GM12872 (cell line): ENCODE measurements at regions not wholly inside any gene's neighbourhood (a gene's known extent, or its start where the extent isn't known, plus 50 kb on each side); places are given as distances from the start of the nearest gene placed in this dataset.

Experiments
- CTCF ChIP-seq: IDR thresholded peaks from 3 replicates; pipeline ENCODE4 v1.5.1; 2011; ENCODE audit warnings: low read depth, mild to moderate bottlenecking, low read length, moderate library complexity; ENCODE audit not compliant: insufficient read depth

DNA sequence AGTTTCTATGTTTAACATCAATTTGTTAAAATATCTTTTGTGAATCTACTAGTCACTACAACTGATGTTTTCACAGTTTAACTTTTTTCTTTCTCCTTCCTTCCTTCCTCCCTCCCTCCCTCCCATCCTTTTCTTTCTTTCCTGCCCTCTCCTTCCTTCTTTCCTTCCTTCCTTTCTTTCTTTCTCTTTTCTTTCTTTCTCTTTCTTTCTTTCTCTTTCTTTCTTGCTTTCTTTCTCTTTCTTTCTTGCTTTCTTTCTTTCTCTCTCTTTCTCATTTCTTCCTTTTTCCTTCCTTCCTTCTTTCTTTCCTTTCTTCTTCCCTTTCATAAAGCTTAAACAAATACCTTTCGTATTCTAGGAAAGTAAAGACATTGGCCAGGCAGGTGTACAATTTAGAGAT is 2083.0 kb upstream of the CELF4 start:
- no peak for TF ChIP-seq CTCF

DNA sequence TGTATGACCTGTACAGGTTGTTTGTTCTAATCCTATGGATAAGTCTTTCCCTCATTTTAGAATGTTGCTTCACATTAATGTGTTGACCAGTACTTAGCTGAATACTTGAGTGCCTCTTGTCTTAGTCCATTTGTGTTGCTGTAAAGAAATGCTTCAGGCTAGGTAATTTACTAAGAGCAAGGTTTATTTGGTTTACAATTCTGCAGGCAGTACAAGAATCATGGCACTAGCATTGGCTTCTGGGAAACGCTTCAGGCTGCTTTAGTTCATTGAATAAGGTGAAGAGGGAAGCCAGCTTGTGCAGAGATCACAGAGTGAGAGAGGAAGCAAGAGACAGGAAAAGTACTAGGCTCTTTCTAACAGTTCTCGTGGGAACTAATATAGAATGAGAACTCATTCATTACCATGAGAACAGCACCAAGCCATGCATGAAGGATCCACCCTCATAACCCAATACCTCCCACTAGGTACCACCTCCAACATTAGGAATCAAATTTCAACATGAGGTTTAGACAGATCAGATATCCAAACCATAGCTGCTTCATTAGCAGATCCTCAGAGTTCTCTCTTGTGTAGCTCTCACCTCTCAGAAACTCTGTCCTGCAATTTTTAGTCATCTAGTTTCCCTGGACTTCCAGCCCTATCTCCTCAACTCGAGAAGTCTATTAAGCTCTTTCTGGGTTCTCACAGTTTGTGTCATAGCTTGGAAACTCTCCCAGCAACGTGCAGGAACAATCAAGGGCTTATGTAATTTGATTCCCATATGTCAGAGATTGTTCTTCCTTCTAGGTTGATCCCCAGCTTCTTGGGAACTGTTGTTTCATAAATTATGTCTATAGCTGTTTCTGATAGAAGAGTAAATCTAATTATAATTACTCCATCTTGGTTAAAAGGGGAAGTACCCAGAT is 2082.3 kb upstream of the CELF4 start:
- no peak for TF ChIP-seq CTCF

DNA sequence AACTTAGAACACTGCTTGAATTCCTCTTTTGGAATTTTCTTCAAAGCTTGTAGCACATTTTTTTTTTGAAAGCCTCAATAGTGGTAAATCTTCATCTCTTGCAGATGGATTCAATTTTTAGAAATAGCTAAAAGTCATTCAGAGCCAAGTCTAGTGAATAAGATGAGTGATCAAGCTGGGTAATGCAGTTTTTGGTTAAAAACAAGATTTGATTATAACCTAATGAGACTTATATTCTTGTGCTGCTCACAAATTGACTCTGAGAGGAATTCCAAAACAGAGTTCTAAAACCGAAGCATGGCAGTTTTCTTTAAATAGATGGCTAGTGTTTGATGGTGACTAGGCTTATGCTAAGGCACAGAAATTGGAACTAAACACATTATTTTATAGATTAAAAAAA is 2072.6 kb upstream of the CELF4 start:
- no peak for TF ChIP-seq CTCF

DNA sequence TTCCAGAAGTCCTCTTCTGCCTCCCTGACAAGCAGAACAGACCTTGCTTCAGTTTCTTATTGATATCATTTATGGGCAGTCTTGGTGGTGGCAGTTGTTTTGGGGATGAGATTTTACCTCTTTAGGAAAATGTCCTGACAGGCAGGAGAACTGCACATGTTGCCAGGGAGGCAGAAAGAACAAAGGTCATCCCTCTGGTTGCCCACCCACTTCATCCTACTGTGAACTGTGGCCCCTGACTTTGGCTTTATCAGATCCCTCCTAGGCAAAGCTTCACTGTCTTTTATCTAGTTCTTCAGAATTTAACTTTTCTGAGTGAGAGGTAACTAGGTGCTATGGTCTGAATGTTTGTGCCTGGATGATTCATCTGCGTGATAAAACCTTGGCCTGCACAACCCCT is 2071.3 kb upstream of the CELF4 start:
- TF ChIP-seq CTCF: no peak

GRCh38 chr18:39635966-39636365 is 2070.4 kb upstream of the CELF4 start:
- TF ChIP-seq CTCF: no peak

- no peak for TF ChIP-seq CTCF
Measured at GRCh38 chr18:39635192-39635591, 2069.6 kb upstream of the CELF4 start.

- no peak for TF ChIP-seq CTCF
Measured at GRCh38 chr18:39627936-39628335, 2062.3 kb upstream of the CELF4 start.
